GM10248 (cell line): ENCODE measurements at regions not wholly inside any gene's neighbourhood (a gene's known extent, or its start where the extent isn't known, plus 50 kb on each side); places are given as distances from the start of the nearest gene placed in this dataset.

Source experiments
- CTCF ChIA-PET: fragments of 300-600 bp; sonication (Branson Sonifier 250); formaldehyde crosslinking; extraction: SDS; loops from one replicate; lab custom pipeline; 2021; ENCODE audit warnings: antibody characterized with exemption; lab: Yijun Ruan, JAX
- POLR2A ChIA-PET: fragments of 350-650 bp; sonication (Branson Sonifier 250); formaldehyde crosslinking; extraction: SDS; loops from one replicate; lab custom pipeline; 2020; ENCODE audit warnings: antibody characterized with exemption; lab: Yijun Ruan, JAX
- DNase-seq: peaks from one replicate; pipeline ENCODE4 v3.0.0; 2012; ENCODE audit errors: extremely low spot score
- CTCF ChIP-seq: IDR thresholded peaks from 2 replicates; pipeline ENCODE4 v1.5.1; 2012; ENCODE audit warnings: mild to moderate bottlenecking, low read depth; ENCODE audit errors: extremely low read depth, missing control alignments, control extremely low read depth

GRCh38 chr7:109950821-109951564, 1139.9 kb upstream of the LRRN3 start:
- CTCF ChIA-PET: interaction anchor here (1.0 kb wide), 1 partner anchor 21 kb away, joined by 3 read pairs; no protein-coding TSS in a partner anchor
- DNase-seq: no peak

GRCh38 chr7:109951565-109951928, 1139.4 kb upstream of the LRRN3 start:
- TF ChIP-seq CTCF: no peak
- POLR2A ChIA-PET: no interaction called here
- CTCF ChIA-PET: no interaction called here
- no peak for DNase-seq

More at GRCh38 chr7:109950821-109951564, 1139.9 kb upstream of the LRRN3 start:
- no peak for TF ChIP-seq CTCF
- POLR2A ChIA-PET: no interaction called here

GRCh38 chr7:109955986-109956385, 1134.9 kb upstream of the LRRN3 start:
- ChIA-PET POLR2A (no interaction called here), CTCF (no interaction called here)
- TF ChIP-seq CTCF: no peak
- DNase-seq: no peak

- no peak for DNase-seq
- POLR2A ChIA-PET: interaction anchor here (0.6 kb wide), 1 partner anchor 1198 kb away, joined by 3 read pairs; no protein-coding TSS in a partner anchor
These were observed 1134.0 kb upstream of the LRRN3 start for GRCh38 chr7:109956916-109957315.

GRCh38 chr7:109963741-109964140, 1127.2 kb upstream of the LRRN3 start:
- no peak for DNase-seq
- ChIA-PET POLR2A (no interaction called here), CTCF (no interaction called here)
- no peak for TF ChIP-seq CTCF

More at GRCh38 chr7:109956916-109957315, 1134.0 kb upstream of the LRRN3 start:
- CTCF ChIA-PET: no interaction called here
- TF ChIP-seq CTCF: no peak

GRCh38 chr7:109964780-109965179, 1126.1 kb upstream of the LRRN3 start:
- ChIA-PET CTCF (no interaction called here), POLR2A (no interaction called here)
- no peak for TF ChIP-seq CTCF
- no peak for DNase-seq
